Endothelial cell of umbilical vein (primary cell): ENCODE measurements at regions not wholly inside any gene's neighbourhood (a gene's known extent, or its start where the extent isn't known, plus 50 kb on each side); places are given as distances from the start of the nearest gene placed in this dataset.

Experiments
- BruUV-seq: library from RNA; stranded (reverse); fragments of 400-500 nt; replicated peaks from 2 replicates; lab custom pipeline; 2021; lab: Mats Ljungman, UMichigan
- CTCF ChIA-PET: fragments of 300-600, 350-600 bp; sonication (Branson Sonifier 250); formaldehyde crosslinking; loops from one replicate; lab custom pipeline; 2021; ENCODE audit warnings: antibody characterized with exemption, inconsistent platforms; lab: Charles Lee
- POLR2A ChIA-PET: fragments of 300-600, 350-600 bp; sonication (Branson Sonifier 250); formaldehyde crosslinking; loops from one replicate; lab custom pipeline; 2021; ENCODE audit warnings: antibody characterized with exemption, inconsistent platforms; lab: Charles Lee
- DNase-seq: peaks from one replicate; pipeline ENCODE4 v3.0.0-alpha.2; 2011; ENCODE audit warnings: low read depth, low spot score
- FAIRE-seq: peaks from 2 replicates; lab custom pipeline; 2011; peaks lifted over from hg19 to GRCh38; lab: Jason Lieb, UNC
- H2AFZ ChIP-seq: 2 replicates; pipeline ENCODE4 v1.6.0; 2012; ENCODE audit warnings: low read depth, low read length, control low read depth, inconsistent platforms
- H3K27ac ChIP-seq: 2 replicates; pipeline ENCODE4 v1.5.1; 2011; ENCODE audit warnings: low read depth, mild to moderate bottlenecking, control low read depth, low read length, moderate library complexity; ENCODE audit not compliant: insufficient read depth
- H3K27me3 ChIP-seq, 2 experiments: 2 replicates each; pipeline versions ENCODE4 v1.6.0 to v1.6.1; 2011; ENCODE audit warnings: low read length in 2 of 2, mixed read lengths in 1 of 2; ENCODE audit not compliant: control insufficient read depth in 2 of 2, insufficient read depth in 2 of 2
- H3K36me3 ChIP-seq, 2 experiments: 2 replicates in 1 of 2; 3 replicates in 1 of 2; pipeline ENCODE4 v1.5.1; 2011; ENCODE audit warnings: low read length in 2 of 2, mild to moderate bottlenecking in 1 of 2, moderate library complexity in 1 of 2; ENCODE audit not compliant: control insufficient read depth in 2 of 2, insufficient read depth in 2 of 2; ENCODE audit errors: extremely low read depth in 1 of 2
- H3K4me1 ChIP-seq: 3 replicates; pipeline ENCODE4 v1.5.1; 2011; ENCODE audit warnings: mild to moderate bottlenecking, low read length; ENCODE audit not compliant: control insufficient read depth, insufficient read depth; ENCODE audit errors: extremely low read depth
- H3K4me2 ChIP-seq: 2 replicates; pipeline ENCODE4 v1.6.1; 2011; ENCODE audit warnings: low read length, control low read depth, mixed read lengths; ENCODE audit not compliant: insufficient read depth
- H3K4me3 ChIP-seq, 3 experiments: fragments of 200-600 bp in 1 of 3; sonication (generic), shearing (Covaris generic) in 1 of 3; replicated peaks in 1 of 3; 2 replicates each; pipeline ENCODE4 v1.5.1; 2011 to 2016; ENCODE audit warnings: control low read depth in 3 of 3, low read length in 3 of 3, mild to moderate bottlenecking in 2 of 3, inconsistent platforms in 1 of 3, low read depth in 1 of 3, moderate library complexity in 1 of 3; ENCODE audit not compliant: insufficient read depth in 1 of 3
- H3K79me2 ChIP-seq: 2 replicates; pipeline ENCODE4 v1.6.0; 2012; ENCODE audit warnings: low read length, inconsistent platforms; ENCODE audit not compliant: control insufficient read depth, insufficient read depth
- H3K9ac ChIP-seq: replicated peaks from 2 replicates; pipeline ENCODE3; 2011; ENCODE audit warnings: low read length, control low read depth; ENCODE audit not compliant: insufficient read depth; ENCODE audit errors: extremely low read depth
- H3K9me1 ChIP-seq: replicated peaks from 3 replicates; pipeline ENCODE4 v1.6.0; 2011; ENCODE audit warnings: mild to moderate bottlenecking, low read length; ENCODE audit not compliant: control insufficient read depth, insufficient read depth; ENCODE audit errors: extremely low read depth
- H3K9me3 ChIP-seq: replicated peaks from 2 replicates; pipeline ENCODE4 v1.5.1; 2012; ENCODE audit warnings: low read length, inconsistent platforms; ENCODE audit not compliant: control insufficient read depth, insufficient read depth
- H4K20me1 ChIP-seq: replicated peaks from 2 replicates; pipeline ENCODE3; 2011; ENCODE audit warnings: mild to moderate bottlenecking, low read length; ENCODE audit not compliant: control insufficient read depth, insufficient read depth; ENCODE audit errors: extremely low read depth
- EZH2 ChIP-seq: IDR thresholded peaks from 2 replicates; pipeline ENCODE4 v1.6.1; 2012; ENCODE audit warnings: borderline replicate concordance, low read depth, mild to moderate bottlenecking, moderate library complexity, low read length, inconsistent platforms; ENCODE audit not compliant: severe bottlenecking
- FOS ChIP-seq: IDR thresholded peaks from 2 replicates; pipeline ENCODE4 v1.6.1; 2011; ENCODE audit warnings: mild to moderate bottlenecking, low read length, moderate library complexity, borderline replicate concordance; ENCODE audit not compliant: insufficient read depth
- GATA2 ChIP-seq: IDR thresholded peaks from 2 replicates; pipeline ENCODE4 v1.7.0; 2011; ENCODE audit warnings: low read depth, mild to moderate bottlenecking, moderate library complexity, mixed read lengths, low read length; ENCODE audit not compliant: insufficient read length, insufficient read depth
- JUN ChIP-seq: IDR thresholded peaks from 2 replicates; pipeline ENCODE4 v1.6.1; 2011; ENCODE audit warnings: borderline replicate concordance, low read depth; ENCODE audit not compliant: insufficient read length, insufficient read depth
- MYC ChIP-seq: IDR thresholded peaks from one replicate; pipeline ENCODE4 v1.6.1; 2011; ENCODE audit warnings: mild to moderate bottlenecking, low read depth, low read length
- POLR2A ChIP-seq: IDR thresholded peaks from 2 replicates; pipeline ENCODE4 v1.6.1; 2012; ENCODE audit warnings: low read depth, mild to moderate bottlenecking, control low read depth, low read length
- POLR2AphosphoS5 ChIP-seq: IDR thresholded peaks from 2 replicates; pipeline ENCODE4 v1.6.1; 2012; ENCODE audit warnings: low read depth, mild to moderate bottlenecking, control low read depth, low read length, moderate library complexity; ENCODE audit not compliant: insufficient read depth
- dilution Hi-C: fragments of 300-500 bp; cut with MboI; formaldehyde crosslinking; loops from one replicate; pipeline ENCODE4 v1.15.0; 2019; ENCODE audit warnings: low sequenced_read_pairs; ENCODE audit not compliant: extremely low pct_ligation_motif_present
- intact Hi-C: fragments of 100-400 bp; cut with micrococcal nuclease; formaldehyde crosslinking; loops from one replicate; pipeline ENCODE4 v1.10.0; 2022
- TF ChIP-seq, protein P1 (sequence below): IDR thresholded peaks from 2 replicates; pipeline ENCODE4 v1.6.1; 2011; ENCODE audit not compliant: insufficient read depth, insufficient read length
- TF ChIP-seq, protein P2 (sequence below), 2 donors: IDR thresholded peaks; 1 replicate in 1 of 2; 2 replicates in 1 of 2; pipeline ENCODE4 v1.5.1; 2011; ENCODE audit warnings: low read length in 2 of 2, mild to moderate bottlenecking in 2 of 2, moderate library complexity in 2 of 2, control low read depth in 1 of 2, inconsistent platforms in 1 of 2, low read depth in 1 of 2; ENCODE audit not compliant: insufficient read depth in 1 of 2; ENCODE audit errors: extremely low read depth in 1 of 2

DNA sequence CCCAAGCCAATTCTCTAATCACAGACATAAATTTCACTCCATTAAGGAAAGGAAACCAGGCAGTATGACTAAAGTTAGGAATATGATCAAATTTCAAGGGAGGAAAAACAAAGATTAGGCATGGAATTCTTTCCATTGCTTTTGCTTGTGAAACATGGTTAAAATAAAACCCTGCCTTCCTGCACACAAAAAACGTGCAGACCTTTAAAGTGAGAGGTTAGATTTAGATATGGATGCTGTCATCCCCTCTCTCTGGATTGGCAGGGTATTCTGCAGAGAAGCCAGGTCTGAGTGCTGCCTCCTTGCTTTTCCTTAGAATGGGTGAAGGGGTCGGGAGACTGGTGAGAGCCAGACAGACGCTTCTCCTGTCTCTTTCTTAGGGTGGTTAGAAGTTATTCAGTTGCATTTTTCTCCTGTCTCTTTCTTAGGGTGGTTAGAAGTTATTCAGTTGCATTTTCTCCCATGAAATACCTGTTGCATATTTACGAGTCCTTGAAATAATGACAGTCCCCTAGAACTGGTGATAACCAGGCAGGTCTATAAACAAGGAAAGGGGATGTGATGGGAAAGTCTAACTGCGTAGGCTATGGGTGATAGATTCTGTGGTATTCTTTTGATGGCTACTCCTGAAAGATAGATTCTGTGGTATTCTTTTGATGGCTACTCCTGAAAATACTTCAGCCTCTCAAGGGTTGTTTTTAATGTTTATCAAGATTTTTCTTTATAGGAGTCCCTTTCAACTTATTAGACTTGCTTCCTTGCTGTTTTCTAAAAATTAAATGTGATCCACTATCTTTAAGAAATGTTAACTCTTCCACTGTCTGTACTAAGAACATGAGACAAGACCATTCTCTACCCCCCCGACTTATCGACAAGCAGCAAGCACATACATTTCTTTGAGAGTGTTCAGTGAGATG lies 163.6 kb downstream of the SPRY1 start:
- Histone ChIP-seq H3K79me2 (no peaks in the 10 kb centered on the region), H3K9me1 (no peaks in the 10 kb centered on the region), H3K4me3 (no peak overlapping the region), H3K9ac (no peak overlapping the region), H3K27me3 (peaks cover 9 to 16% of the 10 kb centered on the region in 2 experiments), H2AFZ (no peak overlapping the region), H4K20me1 (no peaks in the 10 kb centered on the region), H3K36me3 (no peaks in the 10 kb centered on the region), H3K27ac (no peak overlapping the region), H3K9me3 (no peaks in the 10 kb centered on the region), H3K4me2 (peak overlapping the region; percentile 44), H3K4me1 (peaks cover 22% of the 10 kb centered on the region)
- no peak for TF ChIP-seq POLR2A
- no peak for TF ChIP-seq JUN
- TF ChIP-seq GATA2, result peak; percentile 41
- peak; percentile 65 for DNase-seq
- dilution Hi-C loops (no loop called here), intact Hi-C loops (loop anchor here (5.0 to 10.0 kb wide), 4 partner anchors 305 to 702 kb away; no protein-coding TSS in a partner anchor)
- CTCF ChIA-PET, result no interaction called here
- POLR2A ChIA-PET, result no interaction called here
- peak; percentile 37 for FAIRE-seq
- BruUV-seq, result no TSS peak

DNA sequence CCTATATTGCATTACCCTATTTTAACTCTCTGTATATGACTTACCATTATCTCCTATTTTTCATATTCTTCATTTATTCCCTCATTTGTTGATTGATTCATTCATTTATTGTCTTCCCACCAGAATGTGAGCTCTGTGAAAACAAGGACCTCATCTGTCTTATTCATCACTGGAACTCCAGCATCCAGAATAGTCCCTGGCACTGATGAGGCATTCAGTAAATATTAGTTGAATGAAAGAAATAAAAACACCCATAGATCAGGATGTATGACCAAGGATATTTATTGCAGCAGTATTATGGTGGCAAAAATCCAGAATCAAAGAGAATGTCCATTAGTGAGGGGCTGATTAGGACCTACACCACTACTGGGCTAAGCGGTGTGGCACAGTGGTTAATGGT lies 164.9 kb downstream of the SPRY1 start:
- no peak for FAIRE-seq
- H3K4me2 ChIP-seq, result no peak overlapping the region
- H3K9me1 ChIP-seq, result no peaks in the 10 kb centered on the region
- dilution Hi-C loops (no loop called here), intact Hi-C loops (loop anchor here (5.0 kb wide), 1 partner anchor 434 kb away; no protein-coding TSS in a partner anchor)
- no peaks in the 10 kb centered on the region for H3K9me3 ChIP-seq
- no peak overlapping the region for H2AFZ ChIP-seq
- BruUV-seq, result no TSS peak
- H3K36me3 ChIP-seq, result no peaks in the 10 kb centered on the region
- no peak for DNase-seq
- POLR2A ChIA-PET, result no interaction called here
- H3K27ac ChIP-seq, result no peak overlapping the region
- TF ChIP-seq EZH2 (no peak), GATA2 (no peak), JUN (no peak), MYC (no peak), POLR2AphosphoS5 (no peak), FOS (no peak), POLR2A (no peak)
- TF ChIP-seq, protein P1, sequence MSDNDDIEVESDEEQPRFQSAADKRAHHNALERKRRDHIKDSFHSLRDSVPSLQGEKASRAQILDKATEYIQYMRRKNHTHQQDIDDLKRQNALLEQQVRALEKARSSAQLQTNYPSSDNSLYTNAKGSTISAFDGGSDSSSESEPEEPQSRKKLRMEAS, result no peak
- TF ChIP-seq, protein P2, sequence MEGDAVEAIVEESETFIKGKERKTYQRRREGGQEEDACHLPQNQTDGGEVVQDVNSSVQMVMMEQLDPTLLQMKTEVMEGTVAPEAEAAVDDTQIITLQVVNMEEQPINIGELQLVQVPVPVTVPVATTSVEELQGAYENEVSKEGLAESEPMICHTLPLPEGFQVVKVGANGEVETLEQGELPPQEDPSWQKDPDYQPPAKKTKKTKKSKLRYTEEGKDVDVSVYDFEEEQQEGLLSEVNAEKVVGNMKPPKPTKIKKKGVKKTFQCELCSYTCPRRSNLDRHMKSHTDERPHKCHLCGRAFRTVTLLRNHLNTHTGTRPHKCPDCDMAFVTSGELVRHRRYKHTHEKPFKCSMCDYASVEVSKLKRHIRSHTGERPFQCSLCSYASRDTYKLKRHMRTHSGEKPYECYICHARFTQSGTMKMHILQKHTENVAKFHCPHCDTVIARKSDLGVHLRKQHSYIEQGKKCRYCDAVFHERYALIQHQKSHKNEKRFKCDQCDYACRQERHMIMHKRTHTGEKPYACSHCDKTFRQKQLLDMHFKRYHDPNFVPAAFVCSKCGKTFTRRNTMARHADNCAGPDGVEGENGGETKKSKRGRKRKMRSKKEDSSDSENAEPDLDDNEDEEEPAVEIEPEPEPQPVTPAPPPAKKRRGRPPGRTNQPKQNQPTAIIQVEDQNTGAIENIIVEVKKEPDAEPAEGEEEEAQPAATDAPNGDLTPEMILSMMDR (IDR thresholded peaks at IDR 0.05; ENCODE audit: extremely low read depth in 1 of 2, insufficient read depth in 1 of 2, low read depth in 1 of 2, low read length in 2 of 2), result no peak
- H3K4me1 ChIP-seq, result peaks cover 9% of the 10 kb centered on the region
- H3K4me3 ChIP-seq, result no peak overlapping the region
- H3K9ac ChIP-seq, result no peak overlapping the region
- H4K20me1 ChIP-seq, result no peaks in the 10 kb centered on the region
- CTCF ChIA-PET, result no interaction called here
- H3K79me2 ChIP-seq, result no peaks in the 10 kb centered on the region
- peaks cover 9 to 16% of the 10 kb centered on the region in 2 experiments for H3K27me3 ChIP-seq
